Neuronal stem cell (in vitro differentiated cells): ENCODE measurements at regions not wholly inside any gene's neighbourhood (a gene's known extent, or its start where the extent isn't known, plus 50 kb on each side); places are given as distances from the start of the nearest gene placed in this dataset.

Experiments used
- DNase-seq: peaks from one replicate; pipeline ENCODE4 v3.0.0-alpha.2; 2013; ENCODE audit warnings: low spot score
- H2AFZ ChIP-seq: one replicate; pipeline ENCODE4 v1.6.1; 2013; ENCODE audit warnings: mild to moderate bottlenecking, low read length, inconsistent platforms
- H2AK5ac ChIP-seq: 2 replicates; pipeline ENCODE4 v1.6.1; 2013; ENCODE audit warnings: low read depth, mild to moderate bottlenecking, inconsistent platforms, low read length, moderate library complexity, mixed read lengths
- H2BK120ac ChIP-seq: 2 replicates; pipeline ENCODE4 v1.6.1; 2013; ENCODE audit warnings: low read depth, mild to moderate bottlenecking, inconsistent platforms, low read length, moderate library complexity, mixed read lengths
- H2BK12ac ChIP-seq: one replicate; pipeline ENCODE4 v1.6.1; 2013; ENCODE audit warnings: low read length, inconsistent platforms
- H2BK15ac ChIP-seq: 2 replicates; pipeline ENCODE4 v1.6.1; 2013; ENCODE audit warnings: mild to moderate bottlenecking, low read length, inconsistent platforms, mixed read lengths
- H2BK5ac ChIP-seq: one replicate; pipeline ENCODE4 v1.6.1; 2013; ENCODE audit warnings: inconsistent platforms, mild to moderate bottlenecking, low read length, moderate library complexity
- H3K14ac ChIP-seq: one replicate; pipeline ENCODE4 v1.6.1; 2013; ENCODE audit warnings: low read length, inconsistent platforms
- H3K18ac ChIP-seq: 2 replicates; pipeline ENCODE4 v1.6.1; 2013; ENCODE audit warnings: low read length, inconsistent platforms
- H3K23ac ChIP-seq: 2 replicates; pipeline ENCODE4 v1.6.1; 2013; ENCODE audit warnings: low read depth, mild to moderate bottlenecking, mixed read lengths, low read length, inconsistent platforms; ENCODE audit not compliant: poor library complexity
- H3K27ac ChIP-seq: replicated peaks from 3 replicates; pipeline ENCODE4 v1.5.1; 2013; ENCODE audit warnings: low read length, inconsistent platforms
- H3K27me3 ChIP-seq, 3 experiments: 2 replicates each; pipeline ENCODE4 v1.6.1; 2013; ENCODE audit warnings: low read length in 3 of 3, mild to moderate bottlenecking in 2 of 3, inconsistent platforms in 1 of 3, low read depth in 1 of 3, mixed read lengths in 1 of 3, moderate library complexity in 1 of 3; ENCODE audit not compliant: control insufficient read depth in 3 of 3, insufficient read depth in 3 of 3
- H3K36me3 ChIP-seq, 2 donors: replicated peaks in 1 of 2; 2 replicates each; pipeline ENCODE4 v1.6.1; 2013; ENCODE audit warnings: low read length in 2 of 2; ENCODE audit not compliant: control insufficient read depth in 2 of 2, insufficient read depth in 2 of 2
- H3K4ac ChIP-seq: 2 replicates; pipeline ENCODE4 v1.6.1; 2013; ENCODE audit warnings: inconsistent platforms, mild to moderate bottlenecking, low read length, moderate library complexity
- H3K4me1 ChIP-seq, 2 donors: 1 replicate in 1 of 2; 2 replicates in 1 of 2; pipeline ENCODE4 v1.6.1; 2013; ENCODE audit warnings: low read length in 2 of 2, low read depth in 1 of 2; ENCODE audit not compliant: control insufficient read depth in 2 of 2, insufficient read depth in 1 of 2
- H3K4me2 ChIP-seq: one replicate; pipeline ENCODE4 v1.6.1; 2013; ENCODE audit warnings: mild to moderate bottlenecking, low read length, inconsistent platforms; ENCODE audit not compliant: insufficient read depth, poor library complexity, severe bottlenecking
- H3K4me3 ChIP-seq, 2 donors: 2 replicates each; pipeline ENCODE4 v1.5.1; 2013; ENCODE audit warnings: low read length in 2 of 2, mild to moderate bottlenecking in 2 of 2, inconsistent platforms in 1 of 2, moderate library complexity in 1 of 2
- H3K79me1 ChIP-seq: one replicate; pipeline ENCODE4 v1.6.1; 2013; ENCODE audit warnings: low read depth, mild to moderate bottlenecking, inconsistent platforms, low read length, moderate library complexity
- H3K9ac ChIP-seq: one replicate; pipeline ENCODE4 v1.6.1; 2013; ENCODE audit warnings: mild to moderate bottlenecking, low read depth, low read length, inconsistent platforms; ENCODE audit not compliant: poor library complexity
- H3K9me3 ChIP-seq, 2 donors: replicated peaks in 1 of 2; 2 replicates each; pipeline versions ENCODE3 to v1.6.1; 2013; ENCODE audit warnings: low read length in 2 of 2, mild to moderate bottlenecking in 2 of 2, inconsistent platforms in 1 of 2, low read depth in 1 of 2, mixed read lengths in 1 of 2, moderate library complexity in 1 of 2; ENCODE audit not compliant: control insufficient read depth in 2 of 2, insufficient read depth in 1 of 2
- H4K8ac ChIP-seq: one replicate; pipeline ENCODE4 v1.6.1; 2013; ENCODE audit warnings: low read depth, mild to moderate bottlenecking, inconsistent platforms, low read length, moderate library complexity
- H4K91ac ChIP-seq: one replicate; pipeline ENCODE4 v1.6.1; 2013; ENCODE audit warnings: low read length, low read depth, mild to moderate bottlenecking, inconsistent platforms; ENCODE audit not compliant: poor library complexity
- WGBS, 2 donors: extraction: QIAGEN DNeasy Blood & Tissue Kit; methylation state at CpG; one replicate each; pipeline ENCODE4 v1.1.7; 2013; ENCODE audit warnings: missing lambda C conversion rate in 2 of 2, mixed read lengths in 1 of 2; ENCODE audit not compliant: insufficient read length in 2 of 2, insufficient replicate concordance in 1 of 2; ENCODE audit errors: extremely low coverage in 2 of 2; 5-methylcytosine and 5-hydroxymethylcytosine counted together

GRCh38 chr10:111926286-111926685 is 257.3 kb downstream of the GPAM start:
- H3K79me1 ChIP-seq: no peaks in the 10 kb centered on the region
- H3K27me3 ChIP-seq: no peaks in the 10 kb centered on the region
- no peak overlapping the region for H3K4ac ChIP-seq
- no peak overlapping the region for H3K4me2 ChIP-seq
- H2AFZ ChIP-seq: no peak overlapping the region
- H3K14ac ChIP-seq: no peak overlapping the region
- no peak overlapping the region for H3K4me3 ChIP-seq
- no peaks in the 10 kb centered on the region for H3K36me3 ChIP-seq
- DNase-seq: no peak
- H3K9me3 ChIP-seq: no peaks in the 10 kb centered on the region
- no peak overlapping the region for H4K91ac ChIP-seq
- H2BK12ac ChIP-seq: no peak overlapping the region
- H3K18ac ChIP-seq: no peak overlapping the region
- H2AK5ac ChIP-seq: no peak overlapping the region
- H3K23ac ChIP-seq: no peak overlapping the region
- H3K9ac ChIP-seq: no peak overlapping the region
- H3K4me1 ChIP-seq: no peaks in the 10 kb centered on the region
- H2BK5ac ChIP-seq: no peak overlapping the region
- WGBS, 2 donors: no CpG with 5 or more reads among the region's 6 CpGs
- H2BK120ac ChIP-seq: no peak overlapping the region
- H3K27ac ChIP-seq: no peak overlapping the region
- no peak overlapping the region for H4K8ac ChIP-seq
- no peak overlapping the region for H2BK15ac ChIP-seq

GRCh38 chr10:111933937-111934336 is 249.6 kb downstream of the GPAM start:
- no peak overlapping the region for H3K4me3 ChIP-seq
- H4K91ac ChIP-seq: no peak overlapping the region
- no peak overlapping the region for H2BK15ac ChIP-seq
- H2BK5ac ChIP-seq: no peak overlapping the region
- no peak overlapping the region for H3K14ac ChIP-seq
- no peak overlapping the region for H3K9ac ChIP-seq
- H3K4me2 ChIP-seq: no peak overlapping the region
- H2AK5ac ChIP-seq: no peak overlapping the region
- H3K4me1 ChIP-seq: no peaks in the 10 kb centered on the region
- no CpG with 5 or more reads among the region's 5 CpGs for WGBS, 2 donors
- H2AFZ ChIP-seq: no peak overlapping the region
- no peak overlapping the region for H4K8ac ChIP-seq
- H2BK120ac ChIP-seq: no peak overlapping the region
- H3K27ac ChIP-seq: no peak overlapping the region
- H3K9me3 ChIP-seq: no peaks in the 10 kb centered on the region
- H2BK12ac ChIP-seq: no peak overlapping the region
- no peak overlapping the region for H3K4ac ChIP-seq
- H3K79me1 ChIP-seq: no peaks in the 10 kb centered on the region
- no peaks in the 10 kb centered on the region for H3K27me3 ChIP-seq
- H3K23ac ChIP-seq: no peak overlapping the region
- DNase-seq: no peak
- H3K18ac ChIP-seq: no peak overlapping the region
- H3K36me3 ChIP-seq: no peaks in the 10 kb centered on the region

GRCh38 chr10:111934931-111935330 is 248.6 kb downstream of the GPAM start:
- Histone ChIP-seq H3K27ac (no peak overlapping the region), H3K14ac (no peak overlapping the region), H2BK5ac (no peak overlapping the region), H3K4ac (no peak overlapping the region), H4K91ac (no peak overlapping the region), H2BK120ac (no peak overlapping the region), H4K8ac (no peak overlapping the region), H2AFZ (no peak overlapping the region), H3K36me3 (no peaks in the 10 kb centered on the region), H2BK15ac (no peak overlapping the region), H3K4me3 (no peak overlapping the region), H3K79me1 (no peaks in the 10 kb centered on the region), H3K27me3 (no peaks in the 10 kb centered on the region), H3K9ac (no peak overlapping the region), H2BK12ac (no peak overlapping the region), H3K23ac (no peak overlapping the region), H3K9me3 (no peaks in the 10 kb centered on the region), H3K4me2 (no peak overlapping the region), H3K4me1 (no peaks in the 10 kb centered on the region), H2AK5ac (no peak overlapping the region), H3K18ac (no peak overlapping the region)
- DNase-seq: no peak
- WGBS, 2 donors: no CpG with 5 or more reads among the region's 1 CpG

GRCh38 chr10:111936143-111936542 is 247.4 kb downstream of the GPAM start:
- H3K18ac ChIP-seq: no peak overlapping the region
- H3K9me3 ChIP-seq: no peaks in the 10 kb centered on the region
- H3K9ac ChIP-seq: no peak overlapping the region
- no peak overlapping the region for H4K8ac ChIP-seq
- no peak overlapping the region for H3K4me2 ChIP-seq
- no peaks in the 10 kb centered on the region for H3K79me1 ChIP-seq
- H2BK120ac ChIP-seq: no peak overlapping the region
- no peak overlapping the region for H3K23ac ChIP-seq
- no peak overlapping the region for H3K4ac ChIP-seq
- no peaks in the 10 kb centered on the region for H3K27me3 ChIP-seq
- H3K36me3 ChIP-seq: no peaks in the 10 kb centered on the region
- no peak overlapping the region for H2BK5ac ChIP-seq
- WGBS, 2 donors: no CpG with 5 or more reads among the region's 3 CpGs
- no peak overlapping the region for H2AK5ac ChIP-seq
- H3K4me3 ChIP-seq: no peak overlapping the region
- H3K4me1 ChIP-seq: no peaks in the 10 kb centered on the region
- no peak overlapping the region for H2BK12ac ChIP-seq
- DNase-seq: no peak
- H4K91ac ChIP-seq: no peak overlapping the region
- no peak overlapping the region for H2AFZ ChIP-seq
- H2BK15ac ChIP-seq: no peak overlapping the region
- no peak overlapping the region for H3K27ac ChIP-seq
- no peak overlapping the region for H3K14ac ChIP-seq
